ENCODE measurements at regions not wholly inside any gene's neighbourhood (a gene's known extent, or its start where the extent isn't known, plus 50 kb on each side); places are given as distances from the start of the nearest gene placed in this dataset.

GRCh38 chr3:104960579-104960978, 406.1 kb upstream of the ALCAM start:
- no peak overlapping the region; a peak in 1 of 5 replicates for H3K4me3 Mint-ChIP-seq
- DNase-seq: no peak

More at GRCh38 chr3:104960579-104960978, 406.1 kb upstream of the ALCAM start:
- Histone ChIP-seq H2BK12ac (ENCODE audit: insufficient read length, low read depth, low read length) (no peak overlapping the region), H3K79me2 (ENCODE audit: insufficient read depth, low read length) (no peaks in the 10 kb centered on the region), H3T11ph (ENCODE audit: low read length) (no peak overlapping the region), H3K27me3 (ENCODE audit: insufficient read depth, low read length) (no peaks in the 10 kb centered on the region), H3K4me1 (ENCODE audit: insufficient read depth, low read length) (peaks cover 3% of the 10 kb centered on the region), H2BK15ac (ENCODE audit: low read depth, low read length) (no peak overlapping the region), H3K18ac (ENCODE audit: insufficient read length, low read depth, low read length) (no peak overlapping the region), H2AFZ (ENCODE audit: low read length) (no peak overlapping the region), H3K56ac (ENCODE audit: insufficient read length, low read depth, low read length) (no peak overlapping the region), H4K8ac (replicated peaks; ENCODE audit: insufficient read length, low read depth, low read length) (no peak overlapping the region), H2BK120ac (ENCODE audit: low read depth, low read length, poor library complexity, severe bottlenecking) (no peak overlapping the region), H3K14ac (ENCODE audit: insufficient read depth, low read length) (no peak overlapping the region), H3K9me3 (ENCODE audit: control insufficient read depth, low read depth, low read length) (no peaks in the 10 kb centered on the region), H2BK20ac (ENCODE audit: low read depth, low read length, poor library complexity, severe bottlenecking) (no peak overlapping the region), H2BK5ac (ENCODE audit: insufficient read length, low read length) (no peak overlapping the region), H3K27ac (ENCODE audit: insufficient read length, low read depth, low read length) (no peak overlapping the region), H3K23me2 (ENCODE audit: insufficient read length, low read depth, low read length, poor library complexity, severe bottlenecking) (no peaks in the 10 kb centered on the region), H4K5ac (ENCODE audit: insufficient read length, low read depth, low read length) (no peak overlapping the region), H3K4ac (ENCODE audit: low read depth, low read length) (no peak overlapping the region), H4K20me1 (ENCODE audit: control insufficient read depth, insufficient read depth, insufficient read length) (no peaks in the 10 kb centered on the region), H4K91ac (ENCODE audit: insufficient read length, low read depth, low read length) (no peak overlapping the region), H3K23ac (ENCODE audit: insufficient read length, low read depth, low read length) (no peak overlapping the region), H2AK5ac (ENCODE audit: insufficient read length, low read length) (no peak overlapping the region), H3K9ac (ENCODE audit: extremely low read depth, insufficient read length, low read length) (no peak overlapping the region), H3K79me1 (ENCODE audit: insufficient read depth, low read depth, low read length, poor library complexity, severe bottlenecking) (no peaks in the 10 kb centered on the region), H3K4me2 (ENCODE audit: insufficient read depth, insufficient read length, low read length) (no peak overlapping the region)
- Mint-ChIP-seq H3K4me1 (peaks cover 25 to 33% of the 10 kb centered on the region in 2 experiments), H3K27me3 (ENCODE audit: low read depth) (no peaks in the 10 kb centered on the region), H3K36me3 (ENCODE audit: insufficient read depth in 1 of 3, low read depth in 3 of 3) (peaks cover 0 to 4% (median 0%) of the 10 kb centered on the region in 3 experiments; a peak in 1 of 7 replicates), H3K9me3 (no peaks in the 10 kb centered on the region; a peak in 3 of 5 replicates), H3K27ac (peak overlapping the region; percentile 40 to 98 (median 94); a peak in 5 of 7 replicates)
- WGBS (ENCODE audit: extremely low coverage, insufficient read length, low lambda C conversion rate): no CpG with 5 or more reads among the region's 2 CpGs
- no peak for TF ChIP-seq CTCF (conservative IDR thresholded peaks at IDR 0.05)
